ENCODE measurements at regions not wholly inside any gene's neighbourhood (a gene's known extent, or its start where the extent isn't known, plus 50 kb on each side); places are given as distances from the start of the nearest gene placed in this dataset.
"Not testable (repeated sequence)": the region's sequence is repeated elsewhere in the genome, so short reads cannot be mapped to it uniquely, and the experiment has no call there.

DNA sequence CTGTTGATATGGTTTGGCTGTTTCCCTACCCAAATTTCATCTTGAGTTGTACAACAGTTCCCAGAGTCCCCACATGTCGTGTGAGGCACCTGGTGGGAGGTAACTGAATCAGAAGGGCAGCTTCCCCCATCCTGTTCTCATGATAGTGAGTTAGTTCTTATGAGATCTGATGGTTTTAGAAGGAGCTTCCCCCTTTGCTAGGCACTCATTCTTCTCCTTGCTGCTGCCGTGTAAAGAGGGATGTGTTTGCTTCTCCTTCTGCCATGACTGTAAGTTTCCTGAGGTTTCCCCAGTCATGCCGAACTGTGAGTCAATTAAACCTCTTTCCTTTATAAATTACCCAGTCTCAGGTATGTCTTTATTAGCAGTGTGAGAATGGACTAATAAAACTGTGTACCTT lies 54.7 kb upstream of the PPARGC1A start:
- DNase-seq (ENCODE audit: extremely low read depth in 1 of 4, low spot score in 3 of 4); H3K79me2 ChIP-seq (ENCODE audit: control insufficient read depth, insufficient read depth, low read length); in situ Hi-C loops (cut with MboI); H3K9me3 ChIP-seq (replicated peaks; ENCODE audit: control insufficient read depth, insufficient read depth, low read depth, low read length); H3K4me3 ChIP-seq; H2AFZ ChIP-seq (ENCODE audit: low read depth, low read length); H3K9ac ChIP-seq (ENCODE audit: insufficient read depth in 1 of 2, low read depth in 2 of 2, low read length in 2 of 2); H3K36me3 ChIP-seq (ENCODE audit: control insufficient read depth, insufficient read depth, low read length); H3K4me1 ChIP-seq (replicated peaks in 1 of 2; ENCODE audit: control insufficient read depth in 2 of 2, insufficient read depth in 2 of 2, low read length in 2 of 2); H3K27me3 ChIP-seq (ENCODE audit: control insufficient read depth in 2 of 2, insufficient read depth in 2 of 2, low read length in 2 of 2); H3K9me1 ChIP-seq (ENCODE audit: control insufficient read depth, insufficient read depth, low read length); BruUV-seq (replicated peaks); H3K27ac ChIP-seq (ENCODE audit: extremely low read depth, low read depth, low read length); FAIRE-seq; H3K4me2 ChIP-seq (ENCODE audit: insufficient read depth, low read length); H4K20me1 ChIP-seq (replicated peaks; ENCODE audit: control insufficient read depth, insufficient read depth, low read length); CTCF ChIA-PET (ENCODE audit: low intra/inter-chr PET ratio); ATAC-seq; intact Hi-C loops (cut with micrococcal nuclease): not testable (repeated sequence)
- 4% methylated on average over 3 of the region's 3 CpGs for WGBS (ENCODE audit: insufficient coverage, low coverage, missing lambda C conversion rate)
- POLR2A ChIA-PET = interaction anchor here (0.6 kb wide), 1 partner anchor 353 kb away, joined by 4 read pairs; no protein-coding TSS in a partner anchor

DNA sequence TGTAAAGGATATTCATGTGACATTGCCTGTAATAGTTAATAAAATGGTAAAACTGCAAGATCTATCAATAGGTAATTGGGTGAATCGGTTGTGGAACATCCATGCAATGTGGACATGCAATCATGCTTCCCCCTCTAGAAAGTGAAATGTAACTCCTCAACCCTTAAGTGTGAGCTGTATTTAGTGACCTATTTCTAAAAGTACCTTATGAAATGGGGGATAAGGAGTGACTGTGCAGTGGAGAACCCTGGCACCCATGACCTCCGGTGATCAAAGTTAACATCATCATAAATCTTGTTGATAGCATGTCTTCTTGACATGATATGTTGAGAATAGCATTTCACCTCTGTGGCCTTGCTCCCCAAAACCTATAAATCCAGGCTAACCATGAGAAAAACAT lies 53.6 kb upstream of the PPARGC1A start:
- in situ Hi-C loops (cut with MboI) (no loop called here), intact Hi-C loops (cut with micrococcal nuclease) (no loop called here)
- POLR2A ChIA-PET = no interaction called here
- Histone ChIP-seq H3K9me1 (ENCODE audit: control insufficient read depth, insufficient read depth, low read length) (no peaks in the 10 kb centered on the region), H3K36me3 (ENCODE audit: control insufficient read depth, insufficient read depth, low read length) (no peaks in the 10 kb centered on the region), H3K27me3 (ENCODE audit: control insufficient read depth in 2 of 2, insufficient read depth in 2 of 2, low read length in 2 of 2) (no peaks in the 10 kb centered on the region), H3K27ac (ENCODE audit: extremely low read depth, low read depth, low read length) (no peak overlapping the region), H3K4me1 (replicated peaks in 1 of 2; ENCODE audit: control insufficient read depth in 2 of 2, insufficient read depth in 2 of 2, low read length in 2 of 2) (no peaks in the 10 kb centered on the region), H3K79me2 (ENCODE audit: control insufficient read depth, insufficient read depth, low read length) (no peaks in the 10 kb centered on the region), H3K9ac (ENCODE audit: insufficient read depth in 1 of 2, low read depth in 2 of 2, low read length in 2 of 2) (no peak overlapping the region), H4K20me1 (replicated peaks; ENCODE audit: control insufficient read depth, insufficient read depth, low read length) (no peaks in the 10 kb centered on the region), H3K4me2 (ENCODE audit: insufficient read depth, low read length) (no peak overlapping the region), H2AFZ (ENCODE audit: low read depth, low read length) (no peak overlapping the region), H3K9me3 (replicated peaks; ENCODE audit: control insufficient read depth, insufficient read depth, low read depth, low read length) (no peaks in the 10 kb centered on the region), H3K4me3 (no peak overlapping the region)
- TF ChIP-seq ETV5 (CRISPR knock-in tag; IDR thresholded peaks at IDR 0.05; ENCODE audit: low read depth) = no peak
- no peak for TF ChIP-seq ATF1 (CRISPR knock-in tag; IDR thresholded peaks at IDR 0.05)
- TF ChIP-seq ATF1 (tag; IDR thresholded peaks at IDR 0.05) = no peak
- TF ChIP-seq ZNF507 (tag; conservative IDR thresholded peaks at IDR 0.05) = no peak
- BruUV-seq (replicated peaks) = no TSS peak
- FAIRE-seq (no peak), DNase-seq (ENCODE audit: extremely low read depth in 1 of 4, low spot score in 3 of 4) (no peak), ATAC-seq (no peak)
- CTCF ChIA-PET (ENCODE audit: low intra/inter-chr PET ratio) = no interaction called here
- WGBS (ENCODE audit: insufficient coverage, low coverage, missing lambda C conversion rate) = 0% methylated on average over 2 of the region's 2 CpGs
